ENCODE measurements at regions not wholly inside any gene's neighbourhood (a gene's known extent, or its start where the extent isn't known, plus 50 kb on each side); places are given as distances from the start of the nearest gene placed in this dataset.

- Histone ChIP-seq H3K27ac (ENCODE audit: low read depth in 1 of 2, low read length in 1 of 2) (no peak overlapping the region), H3K4me3 (ENCODE audit: low read length in 2 of 2) (no peak overlapping the region), H3K9me3 (ENCODE audit: control insufficient read depth in 2 of 2, insufficient read depth in 1 of 2, low read length in 1 of 2) (no peaks in the 10 kb centered on the region), H3K27me3 (ENCODE audit: control insufficient read depth in 2 of 2, insufficient read depth in 1 of 2, low read length in 1 of 2) (peaks cover 0 to 5% of the 10 kb centered on the region in 2 donors), H3K36me3 (ENCODE audit: control insufficient read depth in 2 of 2, insufficient read depth in 2 of 2, low read length in 1 of 2) (no peaks in the 10 kb centered on the region), H3K4me1 (ENCODE audit: control insufficient read depth in 2 of 2, insufficient read depth in 2 of 2, low read length in 2 of 2) (peaks cover 4 to 17% of the 10 kb centered on the region in 2 donors)
- DNase-seq (ENCODE audit: low read depth in 6 of 9, low spot score in 9 of 9), result no peak
- 97% methylated on average over 6 of the region's 6 CpGs for WGBS
These were observed 103.1 kb upstream of the CDH5 start for GRCh38 chr16:66263168-66263972.

GRCh38 chr16:66262253-66263167 is 104.0 kb upstream of the CDH5 start:
- Histone ChIP-seq H3K4me3 (ENCODE audit: low read length in 2 of 2) (no peak overlapping the region), H3K4me1 (ENCODE audit: control insufficient read depth in 2 of 2, insufficient read depth in 2 of 2, low read length in 2 of 2) (peaks cover 4 to 13% of the 10 kb centered on the region in 2 donors), H3K27ac (ENCODE audit: low read depth in 1 of 2, low read length in 1 of 2) (no peak overlapping the region), H3K36me3 (ENCODE audit: control insufficient read depth in 2 of 2, insufficient read depth in 2 of 2, low read length in 1 of 2) (no peaks in the 10 kb centered on the region), H3K27me3 (ENCODE audit: control insufficient read depth in 2 of 2, insufficient read depth in 1 of 2, low read length in 1 of 2) (peaks cover 0 to 5% of the 10 kb centered on the region in 2 donors), H3K9me3 (ENCODE audit: control insufficient read depth in 2 of 2, insufficient read depth in 1 of 2, low read length in 1 of 2) (no peaks in the 10 kb centered on the region)
- DNase-seq (ENCODE audit: low read depth in 6 of 9, low spot score in 9 of 9), result no peak
- WGBS, result 98% methylated on average over 11 of the region's 11 CpGs

GRCh38 chr16:66261826-66262225 is 104.7 kb upstream of the CDH5 start:
- H3K4me1 ChIP-seq (ENCODE audit: control insufficient read depth in 2 of 2, insufficient read depth in 2 of 2, low read length in 2 of 2), result peaks cover 4 to 8% of the 10 kb centered on the region in 2 donors
- no peak for DNase-seq (ENCODE audit: low read depth in 6 of 9, low spot score in 9 of 9)
- WGBS, result 89% methylated on average over 3 of the region's 3 CpGs

GRCh38 chr16:66260522-66261254 is 105.8 kb upstream of the CDH5 start:
- Histone ChIP-seq H3K4me3 (ENCODE audit: low read length in 2 of 2) (no peak overlapping the region), H3K27me3 (ENCODE audit: control insufficient read depth in 2 of 2, insufficient read depth in 1 of 2, low read length in 1 of 2) (no peaks in the 10 kb centered on the region), H3K36me3 (ENCODE audit: control insufficient read depth in 2 of 2, insufficient read depth in 2 of 2, low read length in 1 of 2) (no peaks in the 10 kb centered on the region), H3K27ac (ENCODE audit: low read depth in 1 of 2, low read length in 1 of 2) (no peak overlapping the region), H3K9me3 (ENCODE audit: control insufficient read depth in 2 of 2, insufficient read depth in 1 of 2, low read length in 1 of 2) (no peaks in the 10 kb centered on the region), H3K4me1 (ENCODE audit: control insufficient read depth in 2 of 2, insufficient read depth in 2 of 2, low read length in 2 of 2) (no peaks in the 10 kb centered on the region)
- DNase-seq (ENCODE audit: low read depth in 6 of 9, low spot score in 9 of 9), result no peak
- WGBS, result 83% methylated on average over 14 of the region's 14 CpGs

More at GRCh38 chr16:66261826-66262225, 104.7 kb upstream of the CDH5 start:
- Histone ChIP-seq H3K27ac (ENCODE audit: low read depth in 1 of 2, low read length in 1 of 2) (no peak overlapping the region), H3K36me3 (ENCODE audit: control insufficient read depth in 2 of 2, insufficient read depth in 2 of 2, low read length in 1 of 2) (no peaks in the 10 kb centered on the region), H3K9me3 (ENCODE audit: control insufficient read depth in 2 of 2, insufficient read depth in 1 of 2, low read length in 1 of 2) (no peaks in the 10 kb centered on the region), H3K27me3 (ENCODE audit: control insufficient read depth in 2 of 2, insufficient read depth in 1 of 2, low read length in 1 of 2) (peaks cover 0 to 4% of the 10 kb centered on the region in 2 donors), H3K4me3 (ENCODE audit: low read length in 2 of 2) (no peak overlapping the region)

- no peaks in the 10 kb centered on the region for H3K36me3 ChIP-seq (ENCODE audit: control insufficient read depth in 2 of 2, insufficient read depth in 2 of 2, low read length in 1 of 2)
- no peaks in the 10 kb centered on the region for H3K4me1 ChIP-seq (ENCODE audit: control insufficient read depth in 2 of 2, insufficient read depth in 2 of 2, low read length in 2 of 2)
- no peaks in the 10 kb centered on the region for H3K27me3 ChIP-seq (ENCODE audit: control insufficient read depth in 2 of 2, insufficient read depth in 1 of 2, low read length in 1 of 2)
- DNase-seq (ENCODE audit: low read depth in 6 of 9, low spot score in 9 of 9), result no peak
- 93% methylated on average over 6 of the region's 6 CpGs for WGBS
- H3K4me3 ChIP-seq (ENCODE audit: low read length in 2 of 2), result no peak overlapping the region
- H3K27ac ChIP-seq (ENCODE audit: low read depth in 1 of 2, low read length in 1 of 2), result no peak overlapping the region
- no peaks in the 10 kb centered on the region for H3K9me3 ChIP-seq (ENCODE audit: control insufficient read depth in 2 of 2, insufficient read depth in 1 of 2, low read length in 1 of 2)
These were observed 107.3 kb upstream of the CDH5 start for GRCh38 chr16:66258916-66259845.

GRCh38 chr16:66256919-66257318 is 109.6 kb upstream of the CDH5 start:
- H3K36me3 ChIP-seq (ENCODE audit: control insufficient read depth in 2 of 2, insufficient read depth in 2 of 2, low read length in 1 of 2), result no peaks in the 10 kb centered on the region
- DNase-seq (ENCODE audit: low read depth in 6 of 9, low spot score in 9 of 9), result no peak
- 76% methylated on average over 1 of the region's 1 CpG for WGBS

GRCh38 chr16:66255647-66256046 is 110.8 kb upstream of the CDH5 start:
- DNase-seq (ENCODE audit: low read depth in 6 of 9, low spot score in 9 of 9), result no peak

More at GRCh38 chr16:66256919-66257318, 109.6 kb upstream of the CDH5 start:
- no peaks in the 10 kb centered on the region for H3K9me3 ChIP-seq (ENCODE audit: control insufficient read depth in 2 of 2, insufficient read depth in 1 of 2, low read length in 1 of 2)
- H3K4me3 ChIP-seq (ENCODE audit: low read length in 2 of 2), result no peak overlapping the region
- H3K4me1 ChIP-seq (ENCODE audit: control insufficient read depth in 2 of 2, insufficient read depth in 2 of 2, low read length in 2 of 2), result no peaks in the 10 kb centered on the region
- no peak overlapping the region for H3K27ac ChIP-seq (ENCODE audit: low read depth in 1 of 2, low read length in 1 of 2)
- no peaks in the 10 kb centered on the region for H3K27me3 ChIP-seq (ENCODE audit: control insufficient read depth in 2 of 2, insufficient read depth in 1 of 2, low read length in 1 of 2)

GRCh38 chr16:66254751-66255150 is 111.7 kb upstream of the CDH5 start:
- H3K36me3 ChIP-seq (ENCODE audit: control insufficient read depth in 2 of 2, insufficient read depth in 2 of 2, low read length in 1 of 2), result no peaks in the 10 kb centered on the region
- 96% methylated on average over 2 of the region's 2 CpGs for WGBS
- no peak overlapping the region for H3K4me3 ChIP-seq (ENCODE audit: low read length in 2 of 2)
- no peaks in the 10 kb centered on the region for H3K4me1 ChIP-seq (ENCODE audit: control insufficient read depth in 2 of 2, insufficient read depth in 2 of 2, low read length in 2 of 2)
- no peak for DNase-seq (ENCODE audit: low read depth in 6 of 9, low spot score in 9 of 9)
- no peaks in the 10 kb centered on the region for H3K9me3 ChIP-seq (ENCODE audit: control insufficient read depth in 2 of 2, insufficient read depth in 1 of 2, low read length in 1 of 2)
- no peak overlapping the region for H3K27ac ChIP-seq (ENCODE audit: low read depth in 1 of 2, low read length in 1 of 2)
- no peaks in the 10 kb centered on the region for H3K27me3 ChIP-seq (ENCODE audit: control insufficient read depth in 2 of 2, insufficient read depth in 1 of 2, low read length in 1 of 2)

More at GRCh38 chr16:66255647-66256046, 110.8 kb upstream of the CDH5 start:
- 94% methylated on average over 4 of the region's 4 CpGs for WGBS
- Histone ChIP-seq H3K27me3 (ENCODE audit: control insufficient read depth in 2 of 2, insufficient read depth in 1 of 2, low read length in 1 of 2) (no peaks in the 10 kb centered on the region), H3K4me1 (ENCODE audit: control insufficient read depth in 2 of 2, insufficient read depth in 2 of 2, low read length in 2 of 2) (no peaks in the 10 kb centered on the region), H3K4me3 (ENCODE audit: low read length in 2 of 2) (no peak overlapping the region), H3K27ac (ENCODE audit: low read depth in 1 of 2, low read length in 1 of 2) (no peak overlapping the region), H3K9me3 (ENCODE audit: control insufficient read depth in 2 of 2, insufficient read depth in 1 of 2, low read length in 1 of 2) (no peaks in the 10 kb centered on the region), H3K36me3 (ENCODE audit: control insufficient read depth in 2 of 2, insufficient read depth in 2 of 2, low read length in 1 of 2) (no peaks in the 10 kb centered on the region)
